IMR-90 (cell line): ENCODE measurements at regions not wholly inside any gene's neighbourhood (a gene's known extent, or its start where the extent isn't known, plus 50 kb on each side); places are given as distances from the start of the nearest gene placed in this dataset.

ENCODE experiments used
- CHD1 ChIP-seq: IDR thresholded peaks from 2 replicates; pipeline ENCODE4 v1.6.1; 2012; ENCODE audit warnings: low read depth, low read length, improper control_type of control experiment
- MXI1 ChIP-seq: IDR thresholded peaks from 2 replicates; pipeline ENCODE4 v1.6.1; 2012; ENCODE audit warnings: low read depth, mild to moderate bottlenecking, low read length, moderate library complexity, borderline replicate concordance
- SMC3 ChIP-seq: fragments of 150-350 bp; IDR thresholded peaks from 2 replicates; pipeline ENCODE4 v1.6.1; 2016; ENCODE audit warnings: low read depth, mild to moderate bottlenecking, antibody characterized with exemption, low read length, moderate library complexity

- TF ChIP-seq CHD1 (no peak), SMC3 (no peak), MXI1 (no peak)
Observed at GRCh38 chr9:87036506-87036905, 89.2 kb upstream of the GAS1 start.
